ENCODE measurements at regions not wholly inside any gene's neighbourhood (a gene's known extent, or its start where the extent isn't known, plus 50 kb on each side); places are given as distances from the start of the nearest gene placed in this dataset.

- DNase-seq, result no peak
Measured at GRCh38 chr5:158644301-158644700, 455.4 kb downstream of the EBF1 start.

DNA sequence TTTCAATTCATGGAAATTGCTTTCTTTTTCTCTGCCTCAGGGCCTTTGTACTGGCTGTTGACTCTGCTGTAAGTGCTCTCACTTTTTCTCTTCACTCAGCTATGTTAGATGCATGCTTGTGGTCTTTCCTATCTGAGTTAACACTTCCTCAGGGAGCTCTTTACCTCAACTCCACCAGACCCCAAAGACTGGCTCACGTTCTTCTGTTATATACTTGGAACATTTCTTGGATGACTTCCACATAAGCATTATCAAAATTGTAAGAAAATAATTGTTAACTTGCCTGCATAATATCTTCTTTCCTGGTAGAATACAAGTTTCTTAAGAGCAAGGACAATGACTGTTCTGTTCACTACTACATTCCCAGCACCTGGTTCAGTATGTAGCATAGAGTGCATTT, 455.9 kb downstream of the EBF1 start:
- no peak for DNase-seq

DNA sequence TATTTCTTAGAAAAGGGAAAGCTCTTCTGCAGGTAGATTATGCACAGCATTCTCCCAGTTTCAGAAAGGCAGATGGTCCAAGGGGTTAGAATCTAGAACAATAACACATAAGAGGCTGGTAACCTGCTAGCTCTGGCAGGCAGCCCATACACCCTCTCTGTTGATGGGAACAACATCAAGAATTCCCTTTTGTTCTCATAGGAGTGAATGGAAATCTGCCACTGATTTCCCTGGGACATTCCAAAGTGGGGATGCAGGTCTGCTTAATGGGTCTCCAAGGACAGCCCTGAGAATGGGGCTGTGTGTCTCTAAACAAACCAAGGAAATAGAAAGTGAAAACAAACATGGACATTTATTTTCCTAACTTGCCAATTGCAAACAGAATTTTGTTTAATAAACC, 456.8 kb downstream of the EBF1 start:
- DNase-seq, result no peak

DNA sequence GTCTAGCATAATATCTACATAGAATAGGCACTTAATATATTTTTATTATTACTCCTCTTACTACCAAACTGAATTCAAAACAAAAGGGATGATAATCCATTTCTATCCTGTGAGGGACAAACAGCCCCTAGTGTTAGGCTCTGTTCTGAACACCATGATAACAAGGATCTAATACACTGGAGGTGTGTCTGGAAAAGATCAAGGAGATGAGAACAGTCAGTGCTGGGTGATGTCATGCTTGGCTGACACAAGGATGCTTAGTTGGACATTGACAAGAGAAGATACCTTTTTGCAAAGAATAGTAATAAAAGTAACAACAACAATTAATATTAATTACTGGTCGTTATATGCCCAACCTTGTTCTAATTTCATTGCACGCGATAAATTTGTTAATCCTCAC, 458.7 kb downstream of the EBF1 start:
- DNase-seq, result no peak

- DNase-seq, result no peak
Measured at GRCh38 chr5:158640593-158640980, 459.1 kb downstream of the EBF1 start.

DNA sequence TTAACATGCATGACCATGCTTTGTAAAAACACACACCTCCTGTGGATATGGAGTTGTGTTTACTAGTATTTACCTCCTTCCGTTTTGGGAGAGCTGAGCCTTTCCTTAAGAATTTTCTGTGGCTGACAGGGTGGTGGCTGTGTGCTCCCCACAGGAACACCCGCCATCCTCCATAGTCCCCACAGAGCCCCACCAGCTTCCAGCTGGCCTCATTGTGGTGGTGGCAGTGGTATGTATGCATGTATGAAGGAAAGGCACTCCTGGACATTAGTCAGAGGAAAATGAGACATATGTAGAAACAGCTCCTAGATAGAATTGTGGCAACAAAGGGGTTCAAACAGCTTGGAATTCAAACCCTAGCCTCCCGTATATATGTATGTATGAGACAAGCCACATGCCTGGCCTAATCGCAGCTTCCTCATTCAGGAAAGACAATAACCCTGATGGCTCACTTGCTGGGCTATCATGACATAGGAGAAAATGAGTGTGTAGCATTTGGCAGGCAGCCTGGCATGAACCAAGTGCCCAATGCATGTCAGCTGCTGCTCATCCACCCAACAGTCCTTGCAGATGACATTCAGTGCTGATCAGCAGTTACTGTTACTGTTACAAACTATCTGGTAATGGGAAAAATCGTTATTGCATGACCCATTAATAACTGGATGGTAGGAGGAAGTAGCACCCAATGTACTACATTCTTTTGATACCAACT, 459.7 kb downstream of the EBF1 start:
- no peak for DNase-seq

- DNase-seq, result no peak
Measured at GRCh38 chr5:158638396-158638795, 461.3 kb downstream of the EBF1 start.

DNA sequence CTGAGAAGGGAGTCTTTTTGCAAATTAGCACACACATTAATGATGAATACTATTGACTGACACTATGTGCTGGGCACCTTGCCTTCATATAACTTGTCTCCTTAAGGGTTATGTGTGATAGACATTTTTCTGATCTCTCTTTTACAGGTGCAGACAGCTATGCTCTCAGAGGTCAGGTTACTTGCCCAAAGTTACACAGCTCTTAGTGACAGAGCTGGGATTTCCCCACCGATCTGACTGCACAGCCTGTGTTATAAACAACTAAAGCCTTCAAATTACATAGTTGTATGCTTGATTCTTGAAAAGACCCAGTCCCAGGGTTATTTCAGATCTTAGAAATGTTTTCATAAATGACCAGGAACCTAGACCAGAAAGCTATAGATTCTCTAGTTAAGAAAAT, 462.7 kb downstream of the EBF1 start:
- DNase-seq, result no peak

DNA sequence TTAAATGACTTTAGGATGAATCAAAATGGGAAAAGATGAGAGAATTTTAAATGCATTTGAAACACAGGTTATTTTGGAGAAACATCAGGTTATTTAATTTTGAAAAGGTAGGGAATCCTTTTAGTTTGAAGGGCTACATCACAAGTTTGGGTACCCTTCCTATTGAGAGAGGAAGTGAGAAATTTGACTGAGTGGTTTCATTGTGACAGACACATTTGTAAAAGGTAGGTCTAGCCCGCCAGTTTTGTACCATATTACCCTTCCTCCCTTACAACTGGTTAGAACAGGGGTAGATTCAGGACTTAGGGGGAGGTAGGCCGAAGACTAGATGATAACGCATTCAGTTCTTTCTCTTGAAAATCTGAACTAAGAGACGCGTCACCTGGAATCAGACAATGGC, 464.2 kb downstream of the EBF1 start:
- no peak for DNase-seq

DNA sequence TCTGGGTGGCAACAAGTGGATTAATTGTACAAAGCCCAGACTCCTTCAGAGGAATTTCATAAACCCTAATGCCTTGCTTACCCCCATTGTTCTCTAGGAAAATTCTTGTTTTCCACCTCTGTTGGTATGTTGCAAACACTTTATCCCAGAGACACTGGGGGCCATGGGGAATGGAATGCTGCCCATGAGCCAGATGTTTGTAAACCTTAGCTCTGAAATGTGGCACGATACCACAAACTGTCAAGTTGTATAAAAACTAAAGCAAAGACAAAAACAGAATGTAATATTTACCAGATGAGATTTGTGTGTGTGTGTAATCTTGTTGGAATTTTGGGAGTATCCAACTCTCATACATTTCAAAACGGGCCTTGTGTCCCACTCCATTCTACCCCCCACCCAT, 465.0 kb downstream of the EBF1 start:
- no peak for DNase-seq

DNA sequence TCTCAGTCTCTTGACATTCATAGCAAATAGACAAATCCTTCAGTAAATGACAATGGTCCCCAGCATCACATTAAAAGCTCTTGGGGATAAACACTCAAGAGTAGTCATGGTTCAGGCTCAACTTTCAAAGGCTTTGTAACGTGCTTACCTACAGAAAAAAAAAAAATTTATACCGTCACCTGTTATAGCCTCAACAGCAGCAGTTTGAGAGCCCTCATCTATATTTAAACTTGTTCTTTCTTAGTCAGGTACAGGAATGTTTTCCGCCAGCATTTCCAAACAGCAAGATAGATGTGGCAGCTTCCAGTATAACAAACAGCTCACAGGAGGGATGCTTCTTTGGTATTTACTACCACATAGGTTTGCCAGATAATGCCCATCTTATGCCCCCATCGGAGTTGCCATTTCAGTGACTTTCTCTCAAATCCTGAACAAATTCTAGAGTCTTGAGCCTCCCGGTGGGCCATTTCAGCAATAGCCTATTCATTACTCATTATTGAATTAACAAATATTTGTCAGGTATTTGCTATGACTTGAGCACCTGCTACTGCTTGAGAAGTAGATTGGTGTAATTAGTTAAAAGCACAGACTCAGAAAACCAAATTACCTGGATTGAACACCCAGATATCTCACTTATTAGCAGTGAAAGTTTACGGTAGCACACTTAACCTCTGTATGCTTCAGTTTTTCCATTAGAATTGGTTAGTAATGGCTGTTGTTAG, 470.0 kb downstream of the EBF1 start:
- DNase-seq, result no peak

GRCh38 chr5:158626718-158627117, 473.0 kb downstream of the EBF1 start:
- no peak for DNase-seq

DNA sequence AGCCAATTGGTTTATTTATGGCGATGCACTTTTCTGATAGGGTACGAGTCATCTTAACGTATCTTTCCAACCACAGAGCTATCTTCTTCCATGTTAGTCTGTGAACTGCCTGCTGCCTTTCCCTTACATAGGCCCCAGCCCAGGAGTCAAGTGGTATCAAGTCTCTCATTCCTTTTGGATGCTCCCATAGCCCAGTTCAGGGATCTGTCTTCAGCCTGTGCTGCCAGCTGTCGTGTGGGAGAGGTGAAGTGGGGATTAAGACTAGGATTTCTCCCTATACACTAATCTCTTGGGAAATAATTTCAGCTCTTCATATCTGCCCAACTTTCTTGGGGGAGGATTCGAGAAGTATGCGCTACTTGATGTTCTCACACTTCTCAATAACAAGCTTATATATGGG, 475.7 kb downstream of the EBF1 start:
- DNase-seq, result no peak

GRCh38 chr5:158621391-158621790, 478.3 kb downstream of the EBF1 start:
- DNase-seq, result no peak

GRCh38 chr5:158619083-158619788, 480.5 kb downstream of the EBF1 start:
- DNase-seq, result no peak

DNA sequence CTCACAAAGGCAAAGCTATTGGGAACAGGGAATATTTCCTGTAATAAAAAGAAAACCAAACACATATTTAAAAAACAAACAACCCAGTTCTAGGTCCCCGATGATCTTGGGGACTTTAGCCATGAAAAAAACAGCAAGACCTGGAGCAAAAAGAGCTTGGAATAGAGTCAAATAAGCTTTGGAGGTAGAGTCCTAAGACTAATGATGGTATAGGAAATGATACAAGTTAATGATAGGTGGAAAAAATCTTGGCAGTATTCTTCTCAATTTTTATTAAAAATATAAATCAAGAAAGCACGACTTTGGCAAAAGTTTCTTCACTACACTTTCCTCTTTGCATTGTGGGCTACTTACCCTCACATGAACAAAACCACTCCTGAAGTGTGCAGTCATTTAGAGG, 481.5 kb downstream of the EBF1 start:
- DNase-seq, result no peak

GRCh38 chr5:158616707-158617106, 483.0 kb downstream of the EBF1 start:
- DNase-seq, result no peak

- no peak for DNase-seq
Measured at GRCh38 chr5:158614951-158615350, 484.8 kb downstream of the EBF1 start.

DNA sequence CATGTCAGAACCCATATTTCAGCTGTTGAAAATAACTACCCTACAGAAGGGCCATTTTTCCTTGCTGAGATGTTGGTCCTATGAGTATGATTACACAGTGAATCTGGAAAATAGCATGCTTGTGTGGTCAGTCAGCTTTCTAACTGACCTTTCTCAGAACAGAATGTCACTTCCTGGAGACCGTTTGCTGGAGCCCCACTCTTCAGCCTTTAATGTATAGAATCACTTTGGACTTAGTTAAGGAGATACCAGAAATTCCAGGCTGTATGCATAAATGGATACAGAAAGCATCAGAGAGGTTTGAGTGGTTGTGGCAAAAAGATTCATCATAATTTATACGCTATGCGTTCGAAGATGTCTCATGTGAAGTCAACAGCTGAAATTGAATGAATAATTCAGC, 488.1 kb downstream of the EBF1 start:
- no peak for DNase-seq

DNA sequence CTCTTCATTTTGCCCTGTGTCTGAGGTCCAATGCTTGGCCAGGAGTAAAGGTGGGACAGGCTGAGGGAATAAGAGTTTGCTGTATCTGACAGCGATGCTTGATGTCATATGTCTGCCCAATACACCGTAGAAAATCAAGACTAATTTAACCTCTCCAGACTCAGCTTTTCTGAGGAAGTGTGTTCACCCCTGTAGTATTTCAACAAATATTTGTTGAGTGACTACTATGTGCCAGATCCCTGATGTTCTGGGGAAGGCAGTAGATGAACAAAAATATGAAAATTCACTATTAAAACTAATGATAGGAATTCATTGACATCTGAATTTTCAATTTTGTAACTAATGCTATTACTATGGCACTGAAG, 489.7 kb downstream of the EBF1 start:
- DNase-seq, result no peak

DNA sequence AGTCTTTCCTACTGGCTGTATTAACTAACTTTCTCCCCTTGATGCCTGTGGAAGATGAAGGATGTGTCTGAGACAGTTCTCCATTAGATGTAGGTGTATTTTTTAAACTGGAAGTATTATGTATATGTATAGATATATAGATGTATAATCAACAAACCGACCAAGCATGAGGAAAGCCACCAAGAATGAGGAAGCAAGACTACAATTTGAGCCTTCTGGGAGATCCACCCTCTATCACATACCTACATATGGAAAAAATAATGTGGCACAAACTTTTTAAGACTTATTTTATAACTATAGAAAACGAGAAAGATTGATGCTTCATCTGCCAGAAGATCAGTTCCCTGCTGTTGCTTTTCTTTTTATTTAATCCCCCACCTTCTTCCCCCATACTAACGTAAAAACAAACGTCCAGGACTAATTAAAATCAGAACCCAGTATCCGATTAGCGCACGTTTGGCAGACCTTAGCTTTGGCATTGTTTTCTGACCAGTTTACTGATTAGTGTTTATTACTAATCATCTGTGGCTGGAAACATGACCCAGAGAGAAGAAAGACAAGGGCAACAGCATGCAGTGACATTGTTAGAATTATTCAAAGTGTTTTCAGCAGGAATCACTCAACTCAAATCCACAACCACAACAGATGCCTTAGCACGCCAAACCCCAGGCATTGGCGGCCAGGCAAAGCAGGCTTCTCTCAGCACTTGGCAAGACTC, 490.2 kb downstream of the EBF1 start:
- DNase-seq, result no peak

- DNase-seq, result no peak
Measured at GRCh38 chr5:158607088-158607487, 492.6 kb downstream of the EBF1 start.

GRCh38 chr5:158606233-158606632, 493.5 kb downstream of the EBF1 start:
- DNase-seq, result no peak
